HL-60 (cell line): ENCODE measurements at regions not wholly inside any gene's neighbourhood (a gene's known extent, or its start where the extent isn't known, plus 50 kb on each side); places are given as distances from the start of the nearest gene placed in this dataset.

ENCODE experiments used
- DNase-seq, 2 experiments: peaks; one replicate each; pipeline ENCODE4 v3.0.0-alpha.2; 2010 to 2020; ENCODE audit warnings: low read depth in 1 of 2, low spot score in 1 of 2
- H3K27ac ChIP-seq: fragments of 250-450 bp; sonication (Bioruptor Pico); replicated peaks from 2 replicates; pipeline ENCODE4 v1.5.1; 2020; ENCODE audit warnings: mild to moderate bottlenecking, moderate library complexity
- H3K27me3 ChIP-seq: fragments of 250-450 bp; sonication (Bioruptor Pico); 2 replicates; pipeline ENCODE4 v1.5.1; 2021; ENCODE audit warnings: mild to moderate bottlenecking, moderate library complexity; ENCODE audit not compliant: insufficient read depth, poor library complexity, severe bottlenecking
- H3K4me3 ChIP-seq: replicated peaks from 2 replicates; pipeline ENCODE4 v1.5.1; 2011; ENCODE audit warnings: mild to moderate bottlenecking, control low read depth, low read length; ENCODE audit not compliant: insufficient read depth
- CTCF ChIP-seq: IDR thresholded peaks from one replicate; pipeline ENCODE4 v1.5.1; 2011; ENCODE audit warnings: low read length, control low read depth, inconsistent platforms; ENCODE audit not compliant: insufficient read depth
- GABPA ChIP-seq: IDR thresholded peaks from 2 replicates; pipeline ENCODE4 v1.6.1; 2012; ENCODE audit warnings: low read depth
- POLR2AphosphoS5 ChIP-seq: IDR thresholded peaks from 2 replicates; pipeline ENCODE4 v1.6.1; 2012; ENCODE audit warnings: low read depth
- REST ChIP-seq: IDR thresholded peaks from 2 replicates; pipeline ENCODE4 v1.6.1; 2012; ENCODE audit warnings: low read depth; ENCODE audit not compliant: insufficient replicate concordance
- SPI1 ChIP-seq: IDR thresholded peaks from 2 replicates; pipeline ENCODE4 v1.6.1; 2012; ENCODE audit warnings: low read depth, mild to moderate bottlenecking, borderline replicate concordance

GRCh38 chrX:10079231-10079630, 77.5 kb upstream of the CLCN4 start:
- H3K4me3 ChIP-seq, result no peak overlapping the region
- no peaks in the 10 kb centered on the region for H3K27me3 ChIP-seq
- no peak overlapping the region for H3K27ac ChIP-seq
- DNase-seq, result no peak
- TF ChIP-seq GABPA (no peak), POLR2AphosphoS5 (no peak), REST (no peak), SPI1 (no peak), CTCF (no peak)

GRCh38 chrX:10083809-10084208, 73.0 kb upstream of the CLCN4 start:
- no peaks in the 10 kb centered on the region for H3K27me3 ChIP-seq
- TF ChIP-seq POLR2AphosphoS5, result no peak
- no peak for TF ChIP-seq SPI1
- TF ChIP-seq CTCF, result no peak
- TF ChIP-seq REST, result no peak
- no peak for TF ChIP-seq GABPA
- H3K27ac ChIP-seq, result no peak overlapping the region
- no peak for DNase-seq
- H3K4me3 ChIP-seq, result no peak overlapping the region

- DNase-seq, result no peak
- TF ChIP-seq REST (no peak), SPI1 (no peak), GABPA (no peak), CTCF (no peak), POLR2AphosphoS5 (no peak)
- no peak overlapping the region for H3K27ac ChIP-seq
- no peak overlapping the region for H3K4me3 ChIP-seq
- H3K27me3 ChIP-seq, result no peaks in the 10 kb centered on the region
Measured at GRCh38 chrX:10085223-10085622, 71.6 kb upstream of the CLCN4 start.
